ENCODE measurements at regions not wholly inside any gene's neighbourhood (a gene's known extent, or its start where the extent isn't known, plus 50 kb on each side); places are given as distances from the start of the nearest gene placed in this dataset.

GRCh38 chr6:100179576-100179975 is 185.6 kb upstream of the MCHR2 start:
- DNase-seq (ENCODE audit: extremely low read depth, low read depth), result no peak
- TF ChIP-seq, protein P1, sequence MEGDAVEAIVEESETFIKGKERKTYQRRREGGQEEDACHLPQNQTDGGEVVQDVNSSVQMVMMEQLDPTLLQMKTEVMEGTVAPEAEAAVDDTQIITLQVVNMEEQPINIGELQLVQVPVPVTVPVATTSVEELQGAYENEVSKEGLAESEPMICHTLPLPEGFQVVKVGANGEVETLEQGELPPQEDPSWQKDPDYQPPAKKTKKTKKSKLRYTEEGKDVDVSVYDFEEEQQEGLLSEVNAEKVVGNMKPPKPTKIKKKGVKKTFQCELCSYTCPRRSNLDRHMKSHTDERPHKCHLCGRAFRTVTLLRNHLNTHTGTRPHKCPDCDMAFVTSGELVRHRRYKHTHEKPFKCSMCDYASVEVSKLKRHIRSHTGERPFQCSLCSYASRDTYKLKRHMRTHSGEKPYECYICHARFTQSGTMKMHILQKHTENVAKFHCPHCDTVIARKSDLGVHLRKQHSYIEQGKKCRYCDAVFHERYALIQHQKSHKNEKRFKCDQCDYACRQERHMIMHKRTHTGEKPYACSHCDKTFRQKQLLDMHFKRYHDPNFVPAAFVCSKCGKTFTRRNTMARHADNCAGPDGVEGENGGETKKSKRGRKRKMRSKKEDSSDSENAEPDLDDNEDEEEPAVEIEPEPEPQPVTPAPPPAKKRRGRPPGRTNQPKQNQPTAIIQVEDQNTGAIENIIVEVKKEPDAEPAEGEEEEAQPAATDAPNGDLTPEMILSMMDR (IDR thresholded peaks at IDR 0.05; ENCODE audit: low read depth, low read length), result no peak

GRCh38 chr6:100177956-100178355 is 183.9 kb upstream of the MCHR2 start:
- no peak for DNase-seq (ENCODE audit: extremely low read depth, low read depth)
- TF ChIP-seq, protein P1 (IDR thresholded peaks at IDR 0.05; ENCODE audit: low read depth, low read length), result no peak

GRCh38 chr6:100176951-100177710 is 183.1 kb upstream of the MCHR2 start:
- DNase-seq (ENCODE audit: extremely low read depth, low read depth), result no peak

GRCh38 chr6:100176311-100176950 is 182.4 kb upstream of the MCHR2 start:
- peak; percentile 30 for DNase-seq (ENCODE audit: extremely low read depth, low read depth)
- TF ChIP-seq, protein P1 (IDR thresholded peaks at IDR 0.05; ENCODE audit: low read depth, low read length), result peak; percentile 60

More at GRCh38 chr6:100176951-100177710, 183.1 kb upstream of the MCHR2 start:
- TF ChIP-seq, protein P1 (IDR thresholded peaks at IDR 0.05; ENCODE audit: low read depth, low read length), result no peak

GRCh38 chr6:100175814-100176310 is 181.8 kb upstream of the MCHR2 start:
- DNase-seq (ENCODE audit: extremely low read depth, low read depth), result peak; percentile 76
- TF ChIP-seq, protein P1 (IDR thresholded peaks at IDR 0.05; ENCODE audit: low read depth, low read length), result no peak

GRCh38 chr6:100173211-100173610 is 179.2 kb upstream of the MCHR2 start:
- TF ChIP-seq, protein P1 (IDR thresholded peaks at IDR 0.05; ENCODE audit: low read depth, low read length), result no peak
- no peak for DNase-seq (ENCODE audit: extremely low read depth, low read depth)

DNA sequence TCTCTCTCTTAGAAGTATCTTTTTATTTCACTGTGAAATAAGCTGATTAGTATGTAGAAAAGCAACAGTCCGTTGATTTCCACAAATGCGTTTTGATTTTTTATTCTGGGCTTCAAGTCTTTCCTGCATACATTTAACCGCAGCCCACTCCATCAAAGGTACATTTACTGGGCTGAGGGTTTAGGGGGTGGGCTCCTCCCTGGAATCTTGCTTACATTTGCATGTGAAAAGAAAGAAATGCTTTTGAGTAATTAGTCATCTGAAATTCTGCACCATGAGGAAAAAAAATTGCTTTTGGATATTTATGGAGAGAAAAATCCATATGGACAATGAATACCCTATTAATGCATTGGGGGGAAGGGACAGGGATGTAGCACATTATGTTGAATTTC is 178.3 kb upstream of the MCHR2 start:
- TF ChIP-seq, protein P1 (IDR thresholded peaks at IDR 0.05; ENCODE audit: low read depth, low read length), result no peak
- no peak for DNase-seq (ENCODE audit: extremely low read depth, low read depth)

Measured in AG09319 (cell line).